Ammon's horn (tissue), 1 donor: ENCODE measurements at regions not wholly inside any gene's neighbourhood (a gene's known extent, or its start where the extent isn't known, plus 50 kb on each side); places are given as distances from the start of the nearest gene placed in this dataset.
A peak's percentile ranks its signal among the peaks of the same experiment; 100 is the strongest.

Experiments used
- DNase-seq: peaks from one replicate; pipeline ENCODE4 v3.0.0-alpha.2; 2016; ENCODE audit warnings: low spot score

DNA sequence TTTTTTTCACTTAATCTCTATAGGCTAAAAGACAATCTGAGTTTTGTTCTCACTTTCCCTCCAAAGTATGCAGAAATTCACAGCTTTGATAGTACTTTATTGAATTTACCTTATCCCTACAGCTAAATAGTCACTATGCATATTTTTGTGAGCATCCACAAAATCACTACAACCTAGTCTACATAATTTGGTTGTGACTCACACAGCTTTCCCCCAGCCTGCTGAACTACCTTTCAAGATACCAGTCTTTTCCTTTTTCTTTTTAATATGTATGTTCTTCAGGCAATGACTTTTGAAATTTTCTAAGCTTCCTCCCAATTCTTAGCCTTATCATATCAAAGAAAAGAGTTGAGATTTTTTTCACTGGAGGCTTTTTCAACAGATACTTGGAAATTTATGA, 347.3 kb upstream of the CDH6 start:
- no peak for DNase-seq

DNA sequence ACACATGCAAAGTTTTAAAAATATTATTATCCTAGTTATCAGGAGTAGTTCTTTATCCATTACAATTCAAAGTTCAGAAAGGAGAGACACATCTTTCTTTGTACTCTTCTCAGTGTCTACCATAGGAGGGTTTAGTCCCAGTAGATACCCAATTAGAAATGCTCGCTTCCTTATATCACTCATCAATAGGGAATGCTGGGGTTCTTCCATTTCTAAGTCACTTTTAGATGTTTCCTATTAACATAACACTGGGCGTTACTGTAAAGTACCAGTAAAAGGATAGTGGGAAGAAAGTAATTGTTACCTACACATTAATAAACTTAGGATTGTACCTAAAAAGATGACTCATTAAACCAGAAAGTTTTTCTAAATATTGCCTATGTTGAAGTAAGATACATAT, 348.3 kb upstream of the CDH6 start:
- DNase-seq: no peak

DNA sequence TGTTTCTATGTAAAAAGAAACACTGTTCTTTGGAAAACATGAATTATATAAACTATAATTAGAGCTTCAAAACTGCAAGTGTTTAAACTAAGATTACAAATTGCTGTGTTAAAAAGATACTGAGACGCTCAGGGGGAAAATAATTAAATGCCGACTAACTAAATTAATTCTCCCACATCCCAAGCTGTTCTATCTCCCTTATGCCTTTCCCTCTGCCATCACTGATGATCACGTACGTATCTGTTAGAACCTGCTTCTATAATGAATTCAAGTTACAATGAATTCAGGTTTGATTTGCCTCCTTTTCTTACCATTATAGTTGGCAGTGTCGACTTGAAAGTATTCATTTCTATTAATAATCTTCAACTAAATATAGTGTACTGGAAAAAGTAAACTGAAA, 349.9 kb upstream of the CDH6 start:
- no peak for DNase-seq

DNA sequence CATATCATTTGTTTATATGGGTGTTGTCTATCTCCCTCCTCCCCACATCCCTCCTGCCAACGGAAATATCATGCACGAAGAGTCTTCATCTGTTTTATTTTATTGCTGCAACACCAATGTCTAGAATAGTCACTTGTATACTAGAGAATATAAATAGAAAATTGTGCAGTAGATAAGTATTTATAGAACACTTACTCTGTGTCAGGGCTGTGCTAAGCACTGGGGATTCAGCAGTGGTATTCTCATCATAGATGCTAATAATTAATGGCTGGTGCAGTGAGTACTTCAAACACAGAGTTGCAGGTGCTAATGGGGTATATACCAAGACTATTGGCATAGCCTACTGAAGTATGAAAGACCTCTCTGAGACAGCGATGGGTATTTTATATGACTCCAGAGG, 353.5 kb upstream of the CDH6 start:
- no peak for DNase-seq

DNA sequence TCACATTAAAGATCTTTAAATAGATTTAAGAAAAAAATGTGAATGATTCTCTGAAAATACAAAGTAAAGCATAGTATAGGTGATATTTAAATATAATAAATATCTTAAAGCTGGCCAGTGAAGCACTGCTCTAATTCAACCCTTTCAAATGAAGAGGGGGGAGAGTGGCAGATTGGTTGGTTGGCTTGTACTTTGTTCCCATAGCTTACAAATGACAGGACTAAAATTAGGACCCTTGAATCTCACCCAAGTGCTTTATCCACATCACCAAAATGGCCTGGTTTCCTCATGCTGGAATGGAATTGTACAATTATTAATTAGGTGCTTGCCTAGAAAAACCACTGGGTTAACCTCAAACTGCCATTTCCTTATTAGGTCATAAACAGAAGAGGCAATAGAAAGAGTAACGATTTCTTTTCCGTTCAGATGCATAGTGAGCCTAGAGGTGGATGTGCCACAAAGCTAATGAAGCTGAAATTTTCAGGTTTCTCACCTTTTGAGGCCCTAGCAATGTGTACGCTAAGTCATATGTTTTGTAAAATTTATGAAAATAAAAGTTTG, 354.5 kb upstream of the CDH6 start:
- no peak for DNase-seq

DNA sequence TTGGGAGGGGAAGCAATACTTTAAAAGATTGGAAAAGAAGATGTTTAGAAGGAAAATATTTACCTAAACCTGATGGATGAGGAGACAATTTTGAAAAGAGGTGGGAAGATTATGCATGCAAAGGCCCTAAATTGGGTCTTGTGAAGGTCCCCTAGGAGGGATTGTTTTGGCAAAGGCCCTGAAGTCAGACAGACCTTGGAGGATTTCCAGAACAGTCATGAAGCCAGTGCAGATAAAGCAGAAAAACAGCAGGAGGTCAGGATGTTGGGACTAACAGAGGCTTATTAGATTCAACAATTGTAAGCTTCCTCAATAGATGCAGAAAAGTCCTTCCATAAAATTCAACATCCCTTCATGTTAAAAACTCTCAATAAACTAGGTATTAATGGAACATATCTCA, 361.0 kb upstream of the CDH6 start:
- DNase-seq: no peak

DNA sequence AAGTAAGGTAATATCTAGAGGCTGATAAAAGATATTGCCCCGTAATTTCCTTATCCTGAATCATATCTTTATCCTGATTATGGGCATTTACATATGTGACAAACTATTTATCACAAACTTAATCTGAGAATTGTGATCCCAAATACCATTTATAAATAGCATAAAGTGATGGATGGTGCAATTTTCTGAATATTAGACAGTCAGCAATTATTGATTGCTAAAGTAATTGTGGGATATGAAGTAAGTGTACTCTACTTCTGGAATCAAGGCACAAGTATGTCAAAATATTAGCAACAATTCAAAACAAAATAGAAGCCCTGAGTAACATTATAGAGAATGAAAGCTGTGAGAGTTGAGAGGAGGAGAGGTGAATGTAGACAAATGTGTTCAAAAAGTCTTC, 361.9 kb upstream of the CDH6 start:
- DNase-seq: no peak

DNA sequence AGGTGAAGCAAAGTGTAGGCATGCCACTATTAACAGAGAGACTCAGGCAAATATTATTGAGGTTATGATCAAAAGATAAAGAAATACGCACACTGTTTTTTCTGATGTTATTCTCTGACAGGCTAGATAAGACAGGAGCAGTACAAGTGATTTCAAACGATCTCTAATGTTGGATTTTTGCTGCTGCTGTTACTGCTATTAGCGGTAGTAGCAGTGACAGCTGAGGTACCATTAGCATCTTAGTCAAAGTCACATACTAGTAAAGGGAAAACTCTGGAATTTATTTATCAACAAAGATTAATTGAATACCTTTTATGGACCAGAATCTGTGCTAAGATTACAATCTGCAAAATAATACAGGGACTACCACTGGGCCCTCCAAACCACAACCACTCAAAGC, 362.4 kb upstream of the CDH6 start:
- no peak for DNase-seq

DNA sequence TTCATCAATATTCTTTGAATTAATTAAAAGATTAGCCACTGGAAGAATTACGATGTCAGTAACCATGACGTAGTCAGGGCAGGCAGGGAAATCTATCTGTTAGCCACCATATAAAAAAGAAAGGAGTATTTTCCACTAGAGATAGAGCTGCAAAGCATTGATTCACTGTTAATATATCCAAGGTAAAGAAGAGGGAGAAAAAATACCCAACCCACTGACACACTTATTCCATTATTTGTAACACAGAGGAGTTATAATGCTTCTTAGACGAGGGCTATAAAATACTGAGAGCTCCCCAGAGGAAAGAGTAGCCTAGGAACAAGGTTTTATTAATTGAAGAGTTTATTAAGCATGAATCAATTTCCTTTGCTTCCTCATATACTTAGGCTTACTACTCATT, 382.2 kb upstream of the CDH6 start:
- DNase-seq: no peak

DNA sequence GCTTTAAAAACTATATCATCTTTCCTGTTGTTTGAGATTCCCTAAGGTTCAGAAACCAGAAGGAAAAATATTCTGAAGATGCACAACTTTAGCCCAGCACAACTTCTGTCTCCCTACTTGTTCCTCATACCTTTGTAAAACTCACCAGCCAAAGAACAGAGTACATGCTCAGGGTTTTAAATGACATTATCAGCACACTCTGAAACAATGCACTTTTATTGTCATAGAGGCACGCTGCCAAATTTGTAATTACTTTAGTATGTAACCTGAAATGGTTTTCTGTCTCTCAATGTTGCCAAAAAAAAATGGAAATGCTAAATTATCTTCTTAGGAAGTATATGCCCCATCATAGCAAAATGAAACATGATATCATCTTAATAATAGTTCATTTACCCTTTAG, 383.6 kb upstream of the CDH6 start:
- DNase-seq: no peak

DNA sequence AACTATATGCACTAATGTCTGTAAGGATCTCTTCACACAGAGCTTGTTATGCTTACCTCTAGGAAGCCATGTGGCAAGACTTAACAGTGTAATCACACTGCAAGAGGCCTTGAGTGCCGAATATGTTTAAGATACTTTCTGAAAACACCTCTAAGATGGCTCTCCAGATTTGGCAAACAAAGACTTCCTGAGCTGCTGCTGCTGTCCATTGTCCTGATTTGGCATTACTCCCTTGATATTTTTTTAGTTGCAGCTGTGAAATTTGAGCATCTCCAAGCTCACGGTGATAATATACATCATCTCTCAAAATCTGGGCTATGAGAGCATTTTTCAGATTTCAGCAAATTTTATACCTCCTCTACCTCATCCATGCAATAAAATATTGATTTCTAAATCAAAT, 384.5 kb upstream of the CDH6 start:
- no peak for DNase-seq

DNA sequence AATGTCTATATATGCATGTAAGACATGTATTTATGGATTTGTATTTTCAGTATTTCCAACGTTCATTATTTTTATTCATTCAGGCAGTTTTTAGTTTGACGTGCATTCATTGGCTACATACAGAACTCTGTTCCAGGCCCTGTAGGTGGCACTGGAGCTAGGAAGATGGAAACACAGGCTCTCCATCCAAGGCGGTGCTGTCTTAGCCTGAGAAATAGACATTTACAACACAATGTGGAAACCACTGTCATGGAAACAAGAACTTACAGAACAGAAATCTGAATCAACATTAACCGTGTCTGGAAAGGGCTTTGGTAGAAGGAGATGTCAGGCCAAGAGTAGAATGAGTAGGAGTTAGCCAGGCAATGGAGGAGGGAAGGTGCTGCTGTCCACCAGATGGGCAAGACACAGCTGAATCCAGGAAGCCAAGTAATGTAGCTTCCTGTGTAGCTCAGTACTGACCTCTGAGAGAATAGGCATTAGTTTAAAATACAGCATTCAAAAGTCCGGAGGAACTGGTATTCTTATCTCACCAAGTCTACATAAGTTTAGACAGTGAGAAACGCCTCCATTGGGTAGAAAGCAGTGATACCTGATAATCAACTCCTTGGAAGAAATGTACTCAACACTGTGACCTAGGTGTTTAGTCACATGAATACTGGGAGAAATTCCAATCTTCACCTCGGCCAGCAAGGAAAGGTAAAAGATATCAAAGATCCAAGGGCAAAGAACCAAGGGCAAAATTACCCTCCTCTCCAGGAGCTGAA, 388.6 kb upstream of the CDH6 start:
- DNase-seq: peak; percentile 7

DNA sequence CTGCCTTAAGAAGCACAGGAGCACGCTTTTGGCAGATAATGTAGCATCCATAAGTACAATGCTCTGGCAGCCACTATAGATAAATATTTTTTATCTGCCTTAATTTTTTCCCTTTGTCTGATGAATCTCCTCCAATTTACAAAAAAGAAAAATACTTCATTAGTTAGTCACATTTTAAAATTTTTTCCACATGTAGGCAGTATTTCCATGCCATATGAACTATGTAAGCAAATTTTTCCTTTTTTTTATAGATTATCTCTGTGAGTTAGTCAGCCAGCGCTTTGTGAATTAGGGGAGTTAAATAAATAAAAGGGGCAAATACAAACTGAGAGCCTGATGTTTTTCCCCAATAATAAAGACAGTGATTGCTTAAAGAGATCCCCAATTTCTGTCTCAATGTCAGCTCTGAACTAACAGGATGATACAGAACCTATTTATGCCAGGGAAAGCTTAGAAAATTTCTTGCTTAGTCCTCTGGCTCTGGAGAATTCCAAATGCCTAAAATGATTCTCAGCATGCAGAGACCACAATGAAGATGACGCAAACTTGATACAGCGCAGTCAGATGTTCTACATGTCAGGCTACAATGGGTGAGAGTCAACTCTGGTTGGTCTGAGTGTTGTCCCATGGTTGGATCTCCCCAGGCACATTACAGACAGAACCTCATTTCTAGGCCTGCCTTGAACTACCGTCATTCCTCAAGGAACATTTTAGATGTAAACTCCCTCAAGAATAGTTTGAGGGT, 390.4 kb upstream of the CDH6 start:
- DNase-seq: no peak

DNA sequence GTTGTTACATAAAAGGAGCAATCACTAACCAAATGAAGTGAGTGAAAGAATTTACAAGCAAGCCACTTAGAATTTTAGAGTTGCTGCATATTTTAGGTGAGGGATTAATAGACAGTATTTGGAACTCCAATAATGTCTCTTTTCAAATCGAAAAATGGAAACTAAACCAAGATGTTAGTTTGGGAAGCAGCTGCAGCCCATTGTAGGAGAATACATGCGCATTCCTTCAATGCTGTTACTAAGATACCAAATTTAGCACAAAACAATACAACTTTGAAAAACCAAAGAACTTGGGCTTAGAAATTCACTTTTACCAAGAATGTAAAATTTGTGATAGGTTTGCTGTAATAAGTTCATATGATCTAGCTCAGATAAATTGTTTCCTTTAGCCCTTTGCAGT, 411.8 kb upstream of the CDH6 start:
- no peak for DNase-seq

DNA sequence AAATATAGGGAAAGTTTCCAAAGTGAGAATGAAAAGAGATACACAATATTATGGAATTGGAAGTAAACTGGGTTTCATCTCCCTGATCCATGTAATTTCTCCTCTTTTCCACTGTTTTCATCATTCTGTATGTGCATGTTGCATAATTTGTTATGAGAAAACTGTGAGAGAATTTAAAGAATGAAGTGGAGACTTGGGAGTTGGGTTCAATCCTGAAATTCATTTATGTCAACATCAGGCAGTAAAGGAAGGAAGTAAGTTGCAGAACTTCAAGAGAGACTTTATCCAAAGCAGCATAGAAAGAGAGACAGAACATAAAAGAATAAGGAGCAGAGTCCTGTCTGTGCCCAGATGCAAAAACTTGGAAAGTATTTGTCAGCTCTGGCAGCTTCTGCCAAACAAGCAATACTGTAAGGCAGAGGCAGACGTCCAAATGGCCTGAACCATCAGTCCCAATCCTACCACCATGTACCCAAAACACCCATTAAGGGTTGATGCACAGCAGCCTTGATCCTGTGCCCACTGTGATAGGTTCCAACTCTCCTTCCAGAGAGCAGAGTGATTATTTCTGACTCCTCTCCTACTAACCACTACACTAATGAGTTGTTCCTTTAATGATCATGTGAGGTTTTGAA, 425.3 kb upstream of the CDH6 start:
- DNase-seq: no peak

DNA sequence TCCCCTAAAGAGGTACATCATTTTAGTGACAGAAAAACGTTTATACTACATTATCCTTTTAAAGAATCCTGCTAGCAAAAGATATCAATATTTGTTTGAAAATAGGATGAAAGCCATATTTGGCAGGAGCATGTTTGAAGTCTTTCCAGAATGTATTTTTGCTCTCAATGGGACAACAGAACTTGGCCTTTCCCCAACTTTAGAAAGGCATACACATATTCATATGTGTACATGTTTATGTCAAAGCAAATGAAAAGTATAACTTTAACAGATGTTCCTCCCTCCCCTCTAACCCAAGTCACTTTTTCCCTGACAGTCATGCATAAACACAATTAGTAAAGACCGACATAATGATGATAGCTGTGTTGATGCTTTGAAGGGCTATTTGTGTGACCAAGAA, 427.8 kb upstream of the CDH6 start:
- DNase-seq: no peak

DNA sequence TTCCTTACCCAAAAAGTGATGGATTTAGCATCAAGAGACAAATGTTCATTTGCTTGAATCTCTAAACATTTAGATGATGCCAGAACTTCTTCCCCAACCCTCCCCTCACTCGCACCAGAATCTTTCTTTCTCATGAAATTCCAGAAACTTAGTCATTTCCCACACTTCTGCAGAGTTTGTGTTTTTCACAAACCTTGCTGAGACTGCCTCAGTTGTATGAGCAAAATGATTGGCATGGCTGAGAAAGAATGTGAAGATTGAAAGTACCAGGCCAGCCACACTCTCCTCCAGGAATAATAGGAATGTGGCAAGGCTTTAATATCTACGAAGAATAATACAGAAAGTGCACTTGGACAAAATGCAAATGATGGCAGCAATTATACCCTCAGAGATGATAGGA, 428.3 kb upstream of the CDH6 start:
- no peak for DNase-seq

DNA sequence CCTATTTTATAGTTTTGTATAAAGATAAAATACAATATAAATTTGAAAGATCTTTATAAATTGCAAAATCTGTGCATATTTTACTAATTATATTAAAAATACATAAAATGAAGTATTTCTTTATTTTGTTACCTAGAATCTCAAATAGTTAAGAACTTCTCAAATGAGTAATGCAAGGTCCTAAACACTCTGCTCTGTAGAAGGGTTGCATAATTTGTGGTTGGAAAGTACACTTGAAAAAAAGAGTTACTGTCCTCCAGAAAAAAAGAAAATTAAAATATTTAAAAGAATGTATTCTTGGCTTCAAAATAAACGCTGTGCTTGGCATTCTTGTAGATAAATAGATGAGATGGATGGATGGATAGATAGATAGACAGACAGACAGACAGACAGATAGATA, 428.8 kb upstream of the CDH6 start:
- DNase-seq: no peak

DNA sequence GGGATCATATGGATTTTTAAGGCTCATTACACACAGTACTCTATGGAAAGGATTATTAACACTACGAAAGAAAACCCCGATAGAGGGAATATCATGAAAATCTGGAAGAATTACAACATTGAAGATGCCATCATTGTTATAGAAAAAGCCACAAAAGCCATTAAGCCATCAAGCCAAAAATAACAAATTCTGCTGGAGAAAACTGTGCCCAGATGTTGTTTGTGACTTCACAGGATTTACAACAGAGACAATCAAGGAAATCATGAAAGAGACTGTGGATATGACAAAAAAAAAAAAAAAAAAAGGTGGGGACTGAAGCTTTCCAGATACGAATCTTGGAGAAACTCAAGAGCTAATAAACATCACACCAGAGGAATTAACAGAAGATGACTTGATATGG, 433.8 kb upstream of the CDH6 start:
- DNase-seq: no peak

DNA sequence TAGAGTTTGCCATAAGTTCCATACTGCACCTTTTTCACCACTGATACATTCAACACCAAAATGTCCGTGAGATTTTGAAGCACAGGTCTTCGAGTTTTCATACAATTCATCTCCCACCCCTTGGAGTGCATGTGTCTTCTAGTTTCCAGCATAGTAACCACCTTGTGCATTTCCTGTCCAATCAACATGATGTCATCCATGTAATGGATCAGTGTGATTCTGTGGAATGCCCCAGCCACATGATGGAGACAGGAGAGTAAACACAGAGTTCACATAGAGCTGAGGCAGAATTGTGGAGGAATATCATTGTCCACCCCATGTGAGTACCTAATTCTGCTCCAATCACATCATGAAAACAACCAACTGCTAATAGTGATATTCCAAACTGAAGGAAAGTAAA, 441.5 kb upstream of the CDH6 start:
- no peak for DNase-seq

DNA sequence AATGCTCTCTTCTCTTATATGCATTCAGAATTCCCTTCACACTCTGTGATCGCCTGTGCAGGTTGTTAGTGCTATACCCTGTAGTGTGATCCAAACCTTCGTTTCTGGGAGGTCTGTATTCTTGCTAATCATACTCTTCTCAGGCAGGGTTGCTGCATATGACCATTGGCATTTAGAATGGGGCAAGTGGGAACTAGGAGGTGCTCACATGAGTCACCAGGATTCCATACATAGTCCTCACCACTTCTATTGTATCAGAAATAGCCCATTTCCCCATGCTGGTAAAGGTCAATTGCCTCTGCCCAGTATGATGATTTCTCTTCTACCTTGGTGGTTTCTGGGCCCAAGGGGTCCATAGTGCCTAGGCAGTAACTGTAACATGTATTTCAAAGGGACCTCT, 443.5 kb upstream of the CDH6 start:
- no peak for DNase-seq

DNA sequence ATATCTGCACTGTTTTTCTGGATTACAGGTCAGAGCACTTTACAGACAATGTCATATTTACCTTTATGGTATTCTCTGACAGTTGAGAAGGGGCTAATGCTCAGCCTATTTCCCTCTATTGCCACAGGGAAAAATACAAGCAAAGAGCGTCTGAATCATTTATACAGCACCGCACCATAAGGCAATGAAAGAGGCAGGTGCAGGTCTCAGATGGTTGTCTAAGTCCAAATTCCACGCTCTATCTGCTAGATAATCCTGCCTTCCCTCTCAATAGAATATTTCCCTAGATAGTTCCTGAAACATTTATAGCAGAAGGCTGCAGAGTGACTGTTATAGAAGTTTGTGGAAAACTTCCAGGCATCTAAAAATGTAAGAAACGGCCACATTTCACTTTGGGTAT, 446.1 kb upstream of the CDH6 start:
- DNase-seq: peak; percentile 5

DNA sequence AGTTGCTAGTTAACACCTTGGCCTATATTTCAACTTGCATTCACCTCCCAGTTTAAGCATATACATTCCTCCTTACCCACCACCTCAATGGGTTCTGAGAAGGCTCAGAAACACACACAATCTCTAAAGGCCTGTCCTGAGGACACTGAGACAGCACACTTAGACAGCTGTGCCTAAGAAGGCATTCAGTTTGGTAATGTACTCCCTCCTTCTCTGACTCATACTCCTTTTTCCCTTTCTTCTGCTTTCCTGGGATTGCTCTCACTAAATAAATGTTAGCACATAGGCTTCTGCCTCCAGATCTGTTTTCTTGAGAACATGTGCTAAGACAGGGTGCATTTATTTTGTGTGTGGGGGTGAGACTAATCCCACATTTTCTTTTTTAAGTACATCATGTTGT, 456.8 kb upstream of the CDH6 start:
- DNase-seq: peak; percentile 8
